ENCODE measurements at regions not wholly inside any gene's neighbourhood (a gene's known extent, or its start where the extent isn't known, plus 50 kb on each side); places are given as distances from the start of the nearest gene placed in this dataset.

- TF ChIP-seq CTCF (IDR thresholded peaks at IDR 0.05 in 4 of 5, conservative IDR thresholded peaks at IDR 0.05 in 1 of 5) = no peak
- no peak for TF ChIP-seq POLR2A (IDR thresholded peaks at IDR 0.05)
Measured at GRCh38 chr5:113705657-113706056, 192.2 kb downstream of the YTHDC2 start.
